Activated CD8-positive, alpha-beta T cell treated with anti-CD3 and anti-CD28 coated beads for 36 hours (primary cell): ENCODE measurements at regions not wholly inside any gene's neighbourhood (a gene's known extent, or its start where the extent isn't known, plus 50 kb on each side); places are given as distances from the start of the nearest gene placed in this dataset.
"Not testable (repeated sequence)": the region's sequence is repeated elsewhere in the genome, so short reads cannot be mapped to it uniquely, and the experiment has no call there.

Experiments
- ATAC-seq: fragments of 200-7000 bp; cut with Tn5 transposase; one replicate; pipeline ENCODE4 v1.10.0; 2021; ENCODE audit warnings: mild to moderate bottlenecking, moderate library complexity
- CTCF ChIA-PET: fragments of 350-600 bp; sonication (Branson Sonifier 250); formaldehyde crosslinking; loops from one replicate; lab custom pipeline; 2021; ENCODE audit warnings: antibody characterized with exemption; lab: Charles Lee
- POLR2A ChIA-PET: fragments of 350-600 bp; sonication (Branson Sonifier 250); formaldehyde crosslinking; loops from one replicate; lab custom pipeline; 2021; ENCODE audit warnings: antibody characterized with exemption; lab: Charles Lee
- DNase-seq: peaks from one replicate; pipeline ENCODE4 v3.0.0-alpha.2; 2020
- H3K27ac Mint-ChIP-seq: one replicate; pipeline ENCODE4 v1.8.0; 2021; ENCODE audit warnings: mild to moderate bottlenecking, mixed read lengths
- H3K27me3 Mint-ChIP-seq: one replicate; pipeline ENCODE4 v1.8.0; 2021; ENCODE audit warnings: mixed read lengths
- H3K36me3 Mint-ChIP-seq: one replicate; pipeline ENCODE4 v1.8.0; 2021; ENCODE audit warnings: low read depth, mixed read lengths
- H3K4me1 Mint-ChIP-seq: one replicate; pipeline ENCODE4 v1.8.0; 2021; ENCODE audit warnings: low read depth, mixed read lengths
- H3K4me3 Mint-ChIP-seq: one replicate; pipeline ENCODE4 v1.8.0; 2021; ENCODE audit warnings: mild to moderate bottlenecking, moderate library complexity, mixed read lengths
- H3K9me3 Mint-ChIP-seq: one replicate; pipeline ENCODE4 v1.8.0; 2021; ENCODE audit warnings: mixed read lengths
- CTCF ChIP-seq: fragments of 200-600 bp; IDR thresholded peaks from one replicate; pipeline ENCODE4 v1.8.0; 2022; ENCODE audit warnings: antibody characterized with exemption, mild to moderate bottlenecking
- intact Hi-C: fragments of 100-400 bp; cut with micrococcal nuclease; formaldehyde crosslinking; loops from one replicate; pipeline ENCODE4 v1.10.0; 2022

GRCh38 chr1:228611707-228612106, 123.6 kb upstream of the RHOU start:
- H3K9me3 Mint-ChIP-seq, DNase-seq, CTCF ChIA-PET, H3K4me3 Mint-ChIP-seq, H3K4me1 Mint-ChIP-seq, POLR2A ChIA-PET, H3K27me3 Mint-ChIP-seq, H3K36me3 Mint-ChIP-seq, ATAC-seq, H3K27ac Mint-ChIP-seq, intact Hi-C loops: not testable (repeated sequence)

GRCh38 chr1:228622002-228622716, 113.1 kb upstream of the RHOU start:
- intact Hi-C loops, H3K4me1 Mint-ChIP-seq, DNase-seq, H3K27ac Mint-ChIP-seq, H3K9me3 Mint-ChIP-seq, POLR2A ChIA-PET, CTCF ChIA-PET, H3K36me3 Mint-ChIP-seq, ATAC-seq, H3K27me3 Mint-ChIP-seq: not testable (repeated sequence)
- peak overlapping the region; percentile 39 for H3K4me3 Mint-ChIP-seq

GRCh38 chr1:228626481-228626880, 108.8 kb upstream of the RHOU start:
- POLR2A ChIA-PET, H3K9me3 Mint-ChIP-seq, H3K4me3 Mint-ChIP-seq, CTCF ChIA-PET, H3K36me3 Mint-ChIP-seq, ATAC-seq, H3K4me1 Mint-ChIP-seq, intact Hi-C loops, H3K27ac Mint-ChIP-seq, H3K27me3 Mint-ChIP-seq, DNase-seq: not testable (repeated sequence)

- POLR2A ChIA-PET, ATAC-seq, H3K27me3 Mint-ChIP-seq, H3K27ac Mint-ChIP-seq, H3K4me1 Mint-ChIP-seq, H3K36me3 Mint-ChIP-seq, intact Hi-C loops, H3K4me3 Mint-ChIP-seq, H3K9me3 Mint-ChIP-seq, CTCF ChIA-PET: not testable (repeated sequence)
- DNase-seq = peak; percentile 15
Observed at GRCh38 chr1:228632858-228633257, 102.4 kb upstream of the RHOU start.

GRCh38 chr1:228635304-228635703, 100.0 kb upstream of the RHOU start:
- intact Hi-C loops, H3K36me3 Mint-ChIP-seq, H3K9me3 Mint-ChIP-seq, ATAC-seq, H3K4me1 Mint-ChIP-seq, H3K27ac Mint-ChIP-seq, H3K27me3 Mint-ChIP-seq, CTCF ChIA-PET, H3K4me3 Mint-ChIP-seq, POLR2A ChIA-PET: not testable (repeated sequence)
- DNase-seq = peak; percentile 53

GRCh38 chr1:228637529-228637928, 97.8 kb upstream of the RHOU start:
- POLR2A ChIA-PET, intact Hi-C loops, H3K4me1 Mint-ChIP-seq, H3K36me3 Mint-ChIP-seq, H3K9me3 Mint-ChIP-seq, H3K27me3 Mint-ChIP-seq, CTCF ChIA-PET, ATAC-seq, H3K27ac Mint-ChIP-seq, H3K4me3 Mint-ChIP-seq: not testable (repeated sequence)
- DNase-seq = peak; percentile 48

- H3K27me3 Mint-ChIP-seq = peaks cover 48% of the 10 kb centered on the region
- intact Hi-C loops = no loop called here
- no peak for TF ChIP-seq CTCF
- H3K4me1 Mint-ChIP-seq = peaks cover 24% of the 10 kb centered on the region
- peak; percentile 78 for ATAC-seq
- H3K36me3 Mint-ChIP-seq = no peaks in the 10 kb centered on the region
- ChIA-PET CTCF (no interaction called here), POLR2A (no interaction called here)
- DNase-seq = peak; percentile 54
- peak overlapping the region; percentile 85 for H3K4me3 Mint-ChIP-seq
- peak overlapping the region; percentile 53 for H3K27ac Mint-ChIP-seq
- H3K9me3 Mint-ChIP-seq = no peaks in the 10 kb centered on the region
Observed at GRCh38 chr1:228646717-228647522, 88.4 kb upstream of the RHOU start.
